Right cardiac atrium (tissue), 5 donors: ENCODE measurements at regions not wholly inside any gene's neighbourhood (a gene's known extent, or its start where the extent isn't known, plus 50 kb on each side); places are given as distances from the start of the nearest gene placed in this dataset.
A peak's percentile ranks its signal among the peaks of the same experiment; 100 is the strongest.

Experiments used
- ATAC-seq, 2 donors: fragments of 200-7000 bp; cut with Tn5 transposase; one replicate each; pipeline versions ENCODE4 v1.8.0 to v1.9.1; 2020; ENCODE audit warnings: moderate library complexity in 2 of 2, mild to moderate bottlenecking in 1 of 2
- DNase-seq, 3 donors: peaks; one replicate each; pipeline ENCODE4 v3.0.0-alpha.2; 2020
- H3K27ac ChIP-seq: one replicate; pipeline ENCODE4 v1.5.1; 2013; ENCODE audit warnings: mild to moderate bottlenecking, low read length, control low read depth, moderate library complexity
- H3K27me3 ChIP-seq: one replicate; pipeline ENCODE4 v1.6.1; 2013; ENCODE audit not compliant: control insufficient read depth, insufficient read depth
- H3K4me1 ChIP-seq: one replicate; pipeline ENCODE4 v1.6.1; 2013; ENCODE audit warnings: low read length; ENCODE audit not compliant: control insufficient read depth, insufficient read depth
- H3K4me3 ChIP-seq: one replicate; pipeline ENCODE4 v1.5.1; 2013; ENCODE audit warnings: low read length, control low read depth
- H3K9me3 ChIP-seq: one replicate; pipeline ENCODE4 v1.6.1; 2013; ENCODE audit warnings: low read length; ENCODE audit not compliant: control insufficient read depth
- WGBS: extraction: QIAGEN DNeasy Blood & Tissue Kit; methylation state at CpG from one replicate; pipeline ENCODE4 v1.1.7; 2013; 5-methylcytosine and 5-hydroxymethylcytosine counted together
- intact Hi-C, 4 donors: fragments of 100-400 bp; cut with DNase I; formaldehyde crosslinking; loops; one replicate each; pipeline versions ENCODE4 v1.11.0 to v1.14.0; 2022 to 2023
- donor health status: healthy with polysubstance abuse.
- donor health status: DM: no; HTN: yes; CAD: no.
- donor health status: DM: no; HTN: no; CAD: no.
- donor health status: DM: no; HTN: yes; CAD: no; lungs with severe emphysema.
- donor health status: DM: yes; HTN: yes; CAD: no.

- Histone ChIP-seq H3K4me1 (no peaks in the 10 kb centered on the region), H3K9me3 (no peaks in the 10 kb centered on the region), H3K27me3 (no peaks in the 10 kb centered on the region), H3K27ac (no peak overlapping the region), H3K4me3 (no peak overlapping the region)
- DNase-seq (no peak), ATAC-seq (no peak)
- intact Hi-C loops, result no loop called here
- WGBS, result 42% methylated on average over 2 of the region's 2 CpGs
Observed at GRCh38 chr13:88648598-88649373, 977.6 kb downstream of the SLITRK5 start.

- Histone ChIP-seq H3K27me3 (no peaks in the 10 kb centered on the region), H3K9me3 (no peaks in the 10 kb centered on the region), H3K4me1 (no peaks in the 10 kb centered on the region), H3K4me3 (no peak overlapping the region), H3K27ac (no peak overlapping the region)
- no peak for DNase-seq
- WGBS, result 70% methylated on average over 4 of the region's 4 CpGs
- intact Hi-C loops, result no loop called here
- ATAC-seq, result no peak
Observed at GRCh38 chr13:88649855-88650254, 978.7 kb downstream of the SLITRK5 start.

- 82% methylated on average over 5 of the region's 5 CpGs for WGBS
- intact Hi-C loops, result no loop called here
Observed at GRCh38 chr13:88651531-88651930, 980.4 kb downstream of the SLITRK5 start.

GRCh38 chr13:88656751-88657150 is 985.6 kb downstream of the SLITRK5 start:
- no peak overlapping the region for H3K27ac ChIP-seq
- no peaks in the 10 kb centered on the region for H3K27me3 ChIP-seq
- no peaks in the 10 kb centered on the region for H3K4me1 ChIP-seq
- H3K9me3 ChIP-seq, result no peaks in the 10 kb centered on the region
- ATAC-seq (no peak), DNase-seq (no peak)
- 41% methylated on average over 6 of the region's 6 CpGs for WGBS
- intact Hi-C loops, result no loop called here
- no peak overlapping the region for H3K4me3 ChIP-seq

More at GRCh38 chr13:88651531-88651930, 980.4 kb downstream of the SLITRK5 start:
- no peak for DNase-seq
- no peaks in the 10 kb centered on the region for H3K9me3 ChIP-seq
- H3K4me3 ChIP-seq, result no peak overlapping the region
- no peaks in the 10 kb centered on the region for H3K27me3 ChIP-seq
- ATAC-seq, result no peak
- no peaks in the 10 kb centered on the region for H3K4me1 ChIP-seq
- no peak overlapping the region for H3K27ac ChIP-seq

- DNase-seq, result no peak
- H3K27ac ChIP-seq, result no peak overlapping the region
- H3K27me3 ChIP-seq, result no peaks in the 10 kb centered on the region
- 87% methylated on average over 1 of the region's 1 CpG for WGBS
- intact Hi-C loops, result no loop called here
- no peaks in the 10 kb centered on the region for H3K9me3 ChIP-seq
- H3K4me1 ChIP-seq, result no peaks in the 10 kb centered on the region
- ATAC-seq, result no peak
- no peak overlapping the region for H3K4me3 ChIP-seq
Observed at GRCh38 chr13:88670509-88670908, 999.3 kb downstream of the SLITRK5 start.

GRCh38 chr13:88674841-88675240 is 1003.7 kb downstream of the SLITRK5 start:
- intact Hi-C loops, result no loop called here
- H3K4me3 ChIP-seq, result no peak overlapping the region
- no peak for DNase-seq
- H3K4me1 ChIP-seq, result no peaks in the 10 kb centered on the region
- ATAC-seq, result no peak
- WGBS, result 67% methylated on average over 2 of the region's 2 CpGs
- H3K9me3 ChIP-seq, result no peaks in the 10 kb centered on the region
- H3K27me3 ChIP-seq, result no peaks in the 10 kb centered on the region
- H3K27ac ChIP-seq, result no peak overlapping the region

GRCh38 chr13:88675347-88675996 is 1004.3 kb downstream of the SLITRK5 start:
- intact Hi-C loops, result no loop called here
- ATAC-seq, result no peak
- WGBS, result 77% methylated on average over 2 of the region's 2 CpGs

GRCh38 chr13:88676016-88676415 is 1004.8 kb downstream of the SLITRK5 start:
- no peaks in the 10 kb centered on the region for H3K9me3 ChIP-seq
- H3K4me3 ChIP-seq, result no peak overlapping the region
- H3K27me3 ChIP-seq, result no peaks in the 10 kb centered on the region
- no peaks in the 10 kb centered on the region for H3K4me1 ChIP-seq
- intact Hi-C loops, result no loop called here
- no peak overlapping the region for H3K27ac ChIP-seq
- no peak for ATAC-seq
- DNase-seq, result no peak

More at GRCh38 chr13:88675347-88675996, 1004.3 kb downstream of the SLITRK5 start:
- no peak for DNase-seq
- H3K27ac ChIP-seq, result no peak overlapping the region
- no peak overlapping the region for H3K4me3 ChIP-seq
- no peaks in the 10 kb centered on the region for H3K27me3 ChIP-seq
- H3K9me3 ChIP-seq, result no peaks in the 10 kb centered on the region
- H3K4me1 ChIP-seq, result no peaks in the 10 kb centered on the region

- Histone ChIP-seq H3K4me3 (no peak overlapping the region), H3K27me3 (no peaks in the 10 kb centered on the region), H3K4me1 (no peaks in the 10 kb centered on the region), H3K27ac (no peak overlapping the region), H3K9me3 (no peaks in the 10 kb centered on the region)
- 78% methylated on average over 2 of the region's 2 CpGs for WGBS
- DNase-seq (no peak), ATAC-seq (no peak)
- intact Hi-C loops, result no loop called here
Observed at GRCh38 chr13:88685459-88685858, 1014.3 kb downstream of the SLITRK5 start.

GRCh38 chr13:88701551-88701950 is 1030.4 kb downstream of the SLITRK5 start:
- no peaks in the 10 kb centered on the region for H3K9me3 ChIP-seq
- H3K4me3 ChIP-seq, result no peak overlapping the region
- intact Hi-C loops, result no loop called here
- H3K27me3 ChIP-seq, result no peaks in the 10 kb centered on the region
- H3K4me1 ChIP-seq, result no peaks in the 10 kb centered on the region
- H3K27ac ChIP-seq, result no peak overlapping the region
- ATAC-seq, result peak in 1 of 2 donors; percentile 47
- DNase-seq, result no peak

- Histone ChIP-seq H3K9me3 (no peaks in the 10 kb centered on the region), H3K4me1 (no peaks in the 10 kb centered on the region), H3K4me3 (peak overlapping the region; percentile 51), H3K27ac (no peak overlapping the region), H3K27me3 (no peaks in the 10 kb centered on the region)
- intact Hi-C loops, result no loop called here
- 24% methylated on average over 7 of the region's 7 CpGs for WGBS
- ATAC-seq (peak in 1 of 2 donors; percentile 54), DNase-seq (peak in 1 of 3 donors; percentile 20)
Observed at GRCh38 chr13:88704600-88705275, 1033.6 kb downstream of the SLITRK5 start.
